HG03097 (cell line): ENCODE measurements at regions not wholly inside any gene's neighbourhood (a gene's known extent, or its start where the extent isn't known, plus 50 kb on each side); places are given as distances from the start of the nearest gene placed in this dataset.

Source experiments
- ATAC-seq: cut with Tn5 transposase; IDR thresholded peaks from one replicate; pipeline ENCODE4 v1.9.1; 2021; ENCODE audit not compliant: unreplicated experiment, low FRiP score

- ATAC-seq: no peak
These were observed 80.0 kb downstream of the CENPW start for GRCh38 chr6:126419901-126420300.

- ATAC-seq: no peak
These were observed 83.0 kb downstream of the CENPW start for GRCh38 chr6:126422912-126423311.

GRCh38 chr6:126427713-126428112, 87.8 kb downstream of the CENPW start:
- no peak for ATAC-seq

GRCh38 chr6:126429866-126430265, 90.0 kb downstream of the CENPW start:
- ATAC-seq: no peak

GRCh38 chr6:126432564-126432963, 92.6 kb downstream of the CENPW start:
- ATAC-seq: no peak

GRCh38 chr6:126433927-126434326, 94.0 kb downstream of the CENPW start:
- no peak for ATAC-seq

- no peak for ATAC-seq
These were observed 97.3 kb downstream of the CENPW start for GRCh38 chr6:126437205-126437604.

- no peak for ATAC-seq
These were observed 99.1 kb downstream of the CENPW start for GRCh38 chr6:126439040-126439439.

- no peak for ATAC-seq
These were observed 101.0 kb downstream of the CENPW start for GRCh38 chr6:126440923-126441322.

GRCh38 chr6:126444659-126445273, 104.9 kb downstream of the CENPW start:
- ATAC-seq: no peak

GRCh38 chr6:126446248-126446647, 106.3 kb downstream of the CENPW start:
- no peak for ATAC-seq

- no peak for ATAC-seq
These were observed 107.5 kb downstream of the CENPW start for GRCh38 chr6:126447367-126447766.

GRCh38 chr6:126461045-126461444, 121.1 kb downstream of the CENPW start:
- no peak for ATAC-seq

- ATAC-seq: no peak
These were observed 124.3 kb downstream of the CENPW start for GRCh38 chr6:126464245-126464644.

- no peak for ATAC-seq
These were observed 135.5 kb downstream of the CENPW start for GRCh38 chr6:126475449-126475848.

GRCh38 chr6:126477678-126478077, 137.8 kb downstream of the CENPW start:
- no peak for ATAC-seq

GRCh38 chr6:126480268-126480667, 140.4 kb downstream of the CENPW start:
- no peak for ATAC-seq

- no peak for ATAC-seq
These were observed 141.4 kb downstream of the CENPW start for GRCh38 chr6:126481319-126481718.

GRCh38 chr6:126504792-126505191, 164.9 kb downstream of the CENPW start:
- no peak for ATAC-seq

GRCh38 chr6:126513198-126513597, 173.3 kb downstream of the CENPW start:
- no peak for ATAC-seq

- ATAC-seq: no peak
These were observed 176.5 kb downstream of the CENPW start for GRCh38 chr6:126516411-126516810.

- ATAC-seq: no peak
These were observed 185.0 kb downstream of the CENPW start for GRCh38 chr6:126524811-126525326.

- no peak for ATAC-seq
These were observed 186.6 kb downstream of the CENPW start for GRCh38 chr6:126526547-126526946.
